Memory B cell (primary cell): ENCODE measurements at regions not wholly inside any gene's neighbourhood (a gene's known extent, or its start where the extent isn't known, plus 50 kb on each side); places are given as distances from the start of the nearest gene placed in this dataset.

ENCODE experiments used
- ATAC-seq: fragments of 150-1000 bp; cut with Tn5 transposase; 2 replicates; pipeline ENCODE4 v1.10.0; 2021; ENCODE audit warnings: low read depth, mild to moderate bottlenecking, moderate library complexity
- DNase-seq, 2 donors: peaks; one replicate each; pipeline ENCODE4 v3.0.0; 2022; ENCODE audit warnings: low spot score in 2 of 2
- H3K27ac Mint-ChIP-seq: one replicate; pipeline ENCODE4 v1.8.0; 2022; ENCODE audit warnings: mild to moderate bottlenecking, moderate library complexity, mixed read lengths
- H3K27me3 Mint-ChIP-seq: one replicate; pipeline ENCODE4 v1.8.0; 2022; ENCODE audit warnings: mixed read lengths
- H3K36me3 Mint-ChIP-seq: one replicate; pipeline ENCODE4 v1.8.0; 2022; ENCODE audit warnings: mild to moderate bottlenecking, mixed read lengths
- H3K4me1 Mint-ChIP-seq: one replicate; pipeline ENCODE4 v1.8.0; 2022; ENCODE audit warnings: mixed read lengths
- H3K4me3 Mint-ChIP-seq: one replicate; pipeline ENCODE4 v1.8.0; 2022; ENCODE audit warnings: mild to moderate bottlenecking, moderate library complexity, mixed read lengths
- H3K9me3 Mint-ChIP-seq: one replicate; pipeline ENCODE4 v1.8.0; 2022; ENCODE audit warnings: mixed read lengths

DNA sequence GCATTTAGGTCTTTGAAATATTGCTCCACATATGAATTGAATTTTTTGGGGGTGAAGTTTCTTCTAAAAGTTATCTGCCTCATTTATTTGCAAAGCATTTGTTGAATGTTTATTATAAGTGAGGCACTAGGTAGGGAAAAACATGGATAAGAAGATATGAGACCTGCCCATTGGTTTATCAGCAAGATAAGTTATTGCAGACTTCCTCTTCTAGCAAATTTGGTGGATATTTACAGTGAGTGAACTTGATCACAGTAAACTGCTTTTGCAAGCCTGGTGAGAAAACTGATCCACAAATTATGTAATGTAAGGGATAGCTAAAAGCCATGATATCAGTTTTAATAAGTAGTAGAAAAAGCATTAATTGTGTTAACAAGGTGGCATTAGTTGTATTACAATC lies 364.8 kb downstream of the SOCS6 start:
- ATAC-seq (no peak), DNase-seq (no peak)
- Mint-ChIP-seq H3K27ac (no peak overlapping the region), H3K36me3 (no peaks in the 10 kb centered on the region), H3K4me3 (no peak overlapping the region), H3K4me1 (no peaks in the 10 kb centered on the region), H3K9me3 (peaks cover 4% of the 10 kb centered on the region), H3K27me3 (no peaks in the 10 kb centered on the region)

DNA sequence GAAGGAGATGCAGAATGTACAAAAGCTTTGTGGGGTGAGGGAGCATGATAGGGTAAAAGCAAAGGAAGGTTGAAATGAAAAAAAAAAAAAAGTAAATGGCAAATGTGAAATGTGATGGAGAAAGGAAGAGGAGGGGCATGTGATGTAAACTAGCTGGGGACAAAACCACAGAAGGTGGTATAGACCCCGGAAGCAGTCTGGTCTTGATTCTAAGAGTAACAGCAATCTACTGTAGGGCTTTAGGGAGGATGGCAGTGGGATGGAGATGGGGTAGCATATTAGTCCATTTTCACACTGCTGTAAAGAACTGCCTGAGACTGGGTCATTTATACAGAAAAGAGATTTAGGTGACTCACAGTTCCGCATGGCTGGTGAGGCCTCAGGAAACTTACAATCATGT lies 362.0 kb downstream of the SOCS6 start:
- DNase-seq (no peak), ATAC-seq (no peak)
- Mint-ChIP-seq H3K4me1 (no peaks in the 10 kb centered on the region), H3K4me3 (no peak overlapping the region), H3K27me3 (no peaks in the 10 kb centered on the region), H3K27ac (no peak overlapping the region), H3K36me3 (no peaks in the 10 kb centered on the region), H3K9me3 (peaks cover 4% of the 10 kb centered on the region)

DNA sequence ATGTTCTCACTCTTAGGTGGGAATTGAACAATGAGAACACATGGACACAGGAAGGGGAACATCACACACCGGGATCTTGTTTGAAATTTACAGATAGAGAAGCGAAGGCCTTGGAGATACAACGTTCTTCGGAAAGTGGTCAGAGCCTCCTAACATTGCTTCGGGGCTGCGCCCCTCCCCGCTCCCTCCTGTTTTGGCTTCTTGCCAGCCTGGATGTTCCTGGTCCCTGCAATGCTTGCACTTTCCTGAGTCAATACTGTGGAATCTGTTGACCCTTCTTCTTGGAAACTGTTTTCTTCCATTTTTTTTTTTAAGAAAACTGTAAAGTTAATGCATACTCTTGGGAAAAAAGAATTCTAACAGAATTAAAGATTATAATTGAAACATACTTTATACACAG lies 360.8 kb downstream of the SOCS6 start:
- H3K36me3 Mint-ChIP-seq = no peaks in the 10 kb centered on the region
- no peaks in the 10 kb centered on the region for H3K27me3 Mint-ChIP-seq
- no peak for ATAC-seq
- H3K4me1 Mint-ChIP-seq = no peaks in the 10 kb centered on the region
- DNase-seq = no peak
- H3K9me3 Mint-ChIP-seq = peaks cover 4% of the 10 kb centered on the region
- no peak overlapping the region for H3K27ac Mint-ChIP-seq
- H3K4me3 Mint-ChIP-seq = no peak overlapping the region

DNA sequence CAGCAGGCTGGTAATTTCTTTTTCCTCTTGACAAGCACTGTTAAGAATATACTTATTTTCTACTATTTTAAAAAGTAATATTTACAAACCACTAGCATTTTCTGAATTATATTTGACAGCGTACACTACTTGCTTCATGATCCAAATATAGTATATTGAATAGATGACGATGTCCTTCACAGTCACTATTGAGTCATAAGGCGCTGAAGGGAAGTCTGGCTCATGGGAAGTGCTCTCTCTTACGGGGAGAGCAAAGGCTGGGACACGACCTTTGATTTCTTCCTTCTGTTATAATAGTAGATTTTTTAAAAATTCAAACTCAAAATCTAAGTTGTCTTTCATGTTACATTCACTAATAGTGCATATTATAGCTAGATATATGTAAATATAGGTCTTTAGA lies 357.1 kb downstream of the SOCS6 start:
- Mint-ChIP-seq H3K4me1 (no peaks in the 10 kb centered on the region), H3K27me3 (no peaks in the 10 kb centered on the region), H3K9me3 (peaks cover 2% of the 10 kb centered on the region), H3K27ac (no peak overlapping the region), H3K36me3 (no peaks in the 10 kb centered on the region), H3K4me3 (no peak overlapping the region)
- no peak for ATAC-seq
- DNase-seq = no peak

DNA sequence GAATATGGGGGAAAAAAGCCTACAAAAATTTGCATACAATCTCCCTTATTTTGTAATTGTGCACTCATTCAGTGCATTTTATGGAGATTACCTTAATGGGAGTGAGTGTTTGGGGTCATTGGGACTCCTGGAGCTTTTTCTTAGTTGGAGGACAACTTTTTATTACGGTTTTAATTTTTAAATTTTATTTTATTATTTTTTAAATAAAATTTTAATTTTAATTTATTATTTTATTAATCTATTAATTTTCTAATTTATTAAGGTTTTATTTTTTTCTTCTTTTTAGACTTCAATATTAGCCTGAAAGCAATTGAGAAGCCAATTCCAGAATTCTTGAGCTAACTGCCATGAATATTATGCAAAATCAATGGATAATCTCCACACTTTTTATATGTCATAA lies 355.0 kb downstream of the SOCS6 start:
- Mint-ChIP-seq H3K27ac (no peak overlapping the region), H3K4me3 (no peak overlapping the region), H3K9me3 (no peaks in the 10 kb centered on the region), H3K27me3 (no peaks in the 10 kb centered on the region), H3K36me3 (no peaks in the 10 kb centered on the region), H3K4me1 (no peaks in the 10 kb centered on the region)
- ATAC-seq (no peak), DNase-seq (no peak)

DNA sequence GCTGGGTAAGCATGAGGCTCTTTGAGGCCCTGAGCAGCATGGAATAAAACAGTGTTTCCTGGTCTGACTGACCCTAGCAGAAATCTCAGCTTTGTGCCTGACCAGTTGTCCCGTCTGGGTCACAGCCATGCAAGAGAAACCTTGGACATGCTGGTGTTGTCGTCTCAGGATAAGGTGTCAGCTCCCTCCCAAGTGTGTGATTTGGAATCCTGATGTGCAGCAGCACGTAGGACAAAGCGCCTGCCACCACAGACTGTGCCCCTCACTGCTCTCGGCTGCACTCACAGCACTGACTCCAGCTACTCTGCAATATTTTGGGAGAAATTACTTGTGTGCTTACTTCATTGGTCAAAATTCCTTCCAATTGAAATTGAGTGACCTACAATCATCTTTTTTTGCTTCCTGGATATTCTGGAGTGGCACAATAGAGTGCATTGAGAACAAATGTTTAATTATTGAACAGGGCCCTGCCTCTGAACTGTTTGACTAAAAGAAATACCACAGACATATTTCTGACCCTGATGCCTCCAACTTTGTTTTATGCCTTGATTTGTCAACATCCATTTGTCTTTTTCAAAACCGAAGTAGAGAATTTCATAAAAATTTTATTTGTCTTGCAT lies 352.4 kb downstream of the SOCS6 start:
- DNase-seq = no peak
- H3K9me3 Mint-ChIP-seq = no peaks in the 10 kb centered on the region
- no peak overlapping the region for H3K4me3 Mint-ChIP-seq
- H3K4me1 Mint-ChIP-seq = no peaks in the 10 kb centered on the region
- no peak overlapping the region for H3K27ac Mint-ChIP-seq
- no peak for ATAC-seq
- H3K27me3 Mint-ChIP-seq = no peaks in the 10 kb centered on the region
- no peaks in the 10 kb centered on the region for H3K36me3 Mint-ChIP-seq

DNA sequence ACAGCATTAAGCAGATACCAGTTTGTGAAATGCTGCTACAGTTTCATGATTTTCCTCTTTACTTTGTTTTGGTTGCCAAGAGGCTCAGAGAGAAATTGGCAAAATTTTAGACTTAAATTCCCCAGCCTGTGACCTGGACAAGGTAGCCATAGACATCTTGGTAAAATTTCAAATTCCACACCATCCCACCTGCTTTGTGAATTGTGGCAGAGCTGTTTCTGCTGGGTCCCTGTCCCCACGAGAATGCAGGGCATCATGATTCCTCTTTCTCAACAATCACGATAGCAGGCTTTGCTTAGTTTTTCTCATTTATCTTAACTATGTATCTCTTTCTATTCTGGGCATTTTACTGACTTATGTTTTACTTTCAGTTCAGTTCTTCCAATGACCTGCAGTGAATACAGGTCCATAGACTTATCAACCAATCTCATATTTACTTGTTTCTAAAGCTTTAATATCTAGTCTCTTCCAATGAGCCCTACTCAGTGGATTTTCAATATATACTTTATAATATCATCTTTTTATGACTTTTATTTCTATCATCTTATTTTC lies 351.6 kb downstream of the SOCS6 start:
- Mint-ChIP-seq H3K4me1 (no peaks in the 10 kb centered on the region), H3K4me3 (no peak overlapping the region), H3K27me3 (no peaks in the 10 kb centered on the region), H3K9me3 (no peaks in the 10 kb centered on the region), H3K36me3 (no peaks in the 10 kb centered on the region), H3K27ac (no peak overlapping the region)
- DNase-seq (no peak), ATAC-seq (no peak)

DNA sequence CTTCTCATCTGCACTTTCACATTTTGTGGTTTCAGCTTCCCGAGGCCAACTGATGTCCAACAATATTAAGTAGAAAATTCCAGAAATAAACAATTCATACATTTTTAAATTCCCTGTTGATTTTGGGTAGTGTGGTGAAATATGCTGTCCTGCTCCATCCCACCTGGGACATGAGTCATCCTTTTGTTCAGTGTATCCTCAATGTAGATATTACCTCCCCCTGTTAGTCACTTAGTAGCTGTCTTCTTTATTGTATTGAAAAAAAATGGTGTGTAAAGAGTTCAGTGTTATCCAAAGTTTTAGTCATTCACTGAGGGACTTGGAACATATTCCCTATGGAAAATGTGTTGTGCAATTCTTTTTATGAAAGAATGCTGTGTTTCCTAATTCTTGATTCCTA lies 348.1 kb downstream of the SOCS6 start:
- Mint-ChIP-seq H3K9me3 (no peaks in the 10 kb centered on the region), H3K36me3 (no peaks in the 10 kb centered on the region), H3K27me3 (no peaks in the 10 kb centered on the region), H3K27ac (no peak overlapping the region), H3K4me1 (no peaks in the 10 kb centered on the region), H3K4me3 (no peak overlapping the region)
- ATAC-seq = no peak
- DNase-seq = no peak

DNA sequence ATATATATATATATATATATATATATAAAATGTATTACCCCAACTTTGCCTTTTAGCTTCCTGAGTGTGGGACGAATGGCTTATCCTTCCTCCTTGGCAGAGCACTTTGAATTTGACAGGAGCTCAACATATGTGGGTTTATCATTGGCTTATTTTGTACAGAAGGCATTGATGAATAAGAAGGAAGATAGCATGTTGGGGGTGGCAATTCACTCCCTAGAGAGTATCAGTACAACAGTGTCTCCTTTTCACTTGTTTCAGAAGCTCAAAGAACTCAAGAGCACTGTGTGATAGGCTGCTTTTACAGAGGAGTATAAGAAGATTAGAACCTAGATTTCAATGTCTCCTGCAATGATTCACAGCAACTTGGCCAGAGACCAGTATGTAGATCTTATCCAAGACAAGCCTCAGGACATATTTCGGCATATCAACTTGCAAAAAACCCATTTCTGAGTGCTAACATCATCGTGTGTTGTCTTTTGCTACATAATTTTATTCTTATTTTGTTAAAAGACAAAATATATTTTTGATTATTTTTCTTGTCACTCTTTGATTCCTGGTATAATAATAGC lies 345.8 kb downstream of the SOCS6 start:
- Mint-ChIP-seq H3K27ac (no peak overlapping the region), H3K4me1 (no peaks in the 10 kb centered on the region), H3K4me3 (no peak overlapping the region), H3K27me3 (no peaks in the 10 kb centered on the region), H3K36me3 (no peaks in the 10 kb centered on the region), H3K9me3 (no peaks in the 10 kb centered on the region)
- no peak for ATAC-seq
- DNase-seq = no peak

DNA sequence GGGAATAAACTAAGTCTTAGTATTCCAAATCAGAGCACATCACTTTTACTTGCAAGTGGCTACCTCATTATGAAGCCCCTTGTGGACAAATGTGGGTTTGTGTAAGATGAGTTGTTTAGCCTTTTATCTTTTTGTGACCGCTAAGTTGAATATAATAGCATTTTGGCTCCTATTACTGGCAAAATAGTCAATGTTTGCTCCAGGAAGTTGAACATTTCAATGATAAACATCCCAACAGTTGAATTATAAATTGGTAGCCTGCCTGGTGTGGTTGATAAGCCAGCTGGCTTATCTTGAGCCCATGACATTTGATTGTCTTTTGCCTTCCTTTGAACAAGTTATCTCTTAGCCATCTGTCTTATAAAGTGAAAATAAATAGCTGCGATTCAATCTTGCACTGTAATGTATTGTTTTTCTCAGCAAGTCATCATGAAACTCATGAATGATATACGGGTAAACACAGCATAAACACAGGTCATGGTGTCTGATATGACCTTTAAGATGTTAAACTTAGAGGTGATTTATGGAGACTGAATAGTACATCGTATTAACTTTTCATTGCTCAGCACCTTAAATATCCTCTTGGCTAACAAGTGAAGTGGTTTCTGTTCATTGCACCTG lies 338.4 kb downstream of the SOCS6 start:
- Mint-ChIP-seq H3K4me1 (no peaks in the 10 kb centered on the region), H3K9me3 (peaks cover 2% of the 10 kb centered on the region), H3K36me3 (no peaks in the 10 kb centered on the region), H3K4me3 (no peak overlapping the region), H3K27ac (no peak overlapping the region), H3K27me3 (peaks cover 3% of the 10 kb centered on the region)
- ATAC-seq (no peak), DNase-seq (no peak)

DNA sequence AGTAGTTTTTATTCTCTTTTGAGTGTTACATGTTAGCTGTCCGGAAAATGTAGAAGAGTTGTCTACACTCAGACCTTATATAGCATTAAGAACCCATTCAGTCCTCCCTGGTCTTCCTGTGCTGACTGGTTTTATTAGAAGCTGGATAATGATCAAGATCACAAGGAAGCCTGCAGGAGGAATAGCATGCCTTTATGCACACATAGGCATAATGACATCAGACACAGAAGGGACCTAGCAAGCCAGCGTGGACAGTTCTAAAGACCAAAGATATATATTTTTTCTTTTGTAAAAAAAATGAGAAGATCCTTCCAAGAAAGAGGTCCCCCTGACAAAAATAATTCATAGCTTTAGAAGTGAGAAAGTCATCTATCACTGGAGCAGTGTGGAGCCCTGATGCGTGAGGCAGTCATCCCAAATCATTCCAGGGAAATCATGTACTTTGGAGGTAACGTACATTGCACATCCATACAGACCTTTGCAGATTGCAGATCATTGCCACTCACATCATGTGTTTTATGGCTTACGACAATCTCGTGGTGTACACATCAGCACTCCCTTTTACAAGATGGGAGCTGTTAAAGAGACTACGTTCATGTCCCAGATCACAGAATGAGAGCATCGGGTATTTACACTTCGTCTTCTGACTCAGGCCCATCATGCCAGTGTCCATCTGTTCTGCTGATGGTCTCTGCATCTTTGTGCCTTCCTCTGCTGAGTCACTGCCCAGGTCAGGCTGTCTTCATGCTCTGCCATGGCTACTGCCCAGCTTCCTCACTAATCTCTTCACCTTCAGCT lies 334.0 kb downstream of the SOCS6 start:
- Mint-ChIP-seq H3K36me3 (no peaks in the 10 kb centered on the region), H3K27me3 (peaks cover 3% of the 10 kb centered on the region), H3K27ac (no peak overlapping the region), H3K4me3 (no peak overlapping the region), H3K9me3 (peaks cover 2% of the 10 kb centered on the region), H3K4me1 (no peaks in the 10 kb centered on the region)
- ATAC-seq (no peak), DNase-seq (no peak)

DNA sequence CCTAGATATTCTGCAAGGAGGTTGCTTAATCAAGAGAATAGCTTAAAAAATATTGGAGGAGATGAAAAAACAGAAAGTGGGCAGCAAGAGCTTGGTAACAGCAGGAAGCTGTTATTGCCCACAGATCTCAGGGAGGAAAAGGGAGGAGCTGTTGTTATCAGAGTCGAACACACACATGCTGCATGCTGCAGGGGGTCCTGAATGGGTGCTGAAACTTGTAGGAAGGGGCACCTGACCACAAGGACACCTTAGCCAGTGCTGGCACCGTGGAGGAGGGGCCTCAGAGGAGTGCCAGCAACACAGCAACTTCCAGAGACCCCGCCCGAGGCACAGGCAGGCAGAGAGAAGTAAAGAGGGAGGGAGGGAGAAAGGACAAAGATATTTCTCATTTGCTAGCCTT lies 332.9 kb downstream of the SOCS6 start:
- Mint-ChIP-seq H3K27ac (no peak overlapping the region), H3K4me3 (no peak overlapping the region), H3K9me3 (peaks cover 2% of the 10 kb centered on the region), H3K27me3 (peaks cover 3% of the 10 kb centered on the region), H3K36me3 (no peaks in the 10 kb centered on the region), H3K4me1 (no peaks in the 10 kb centered on the region)
- ATAC-seq = no peak
- no peak for DNase-seq

DNA sequence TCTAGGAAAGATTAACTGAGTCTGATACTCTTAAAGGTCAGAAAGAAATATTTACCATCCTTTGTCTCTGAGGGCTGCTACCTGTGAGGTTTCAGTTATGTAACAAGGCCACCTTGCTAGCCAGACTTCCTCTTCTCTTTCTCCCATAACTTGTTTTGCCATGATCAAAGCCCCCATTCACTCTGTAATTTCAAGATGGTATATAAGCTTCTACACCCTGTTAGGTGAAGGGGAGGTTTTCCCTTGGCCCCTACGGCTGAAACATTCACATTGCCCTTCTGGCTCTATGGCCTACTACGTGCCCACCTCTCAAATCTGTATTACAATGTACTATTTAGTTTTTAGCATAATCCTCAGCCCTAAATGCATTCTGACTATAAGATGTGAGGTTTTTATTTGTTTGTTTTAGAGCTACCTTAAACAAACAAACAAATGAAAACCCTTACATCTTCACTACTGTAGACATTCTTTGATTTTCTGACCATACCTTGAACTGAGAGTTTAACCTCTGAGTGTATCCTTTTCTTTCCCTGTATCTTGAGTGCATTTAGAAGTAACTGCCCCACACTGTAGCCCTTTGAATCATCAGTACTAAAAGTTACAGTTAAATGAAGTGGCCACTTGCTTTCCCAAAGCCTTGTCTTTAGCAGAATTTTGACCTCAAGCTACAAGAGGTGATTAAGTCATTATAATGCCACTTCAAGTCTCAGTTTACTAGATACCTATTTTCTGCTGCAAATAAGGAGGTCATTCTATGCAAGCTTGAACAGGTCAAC lies 332.2 kb downstream of the SOCS6 start:
- Mint-ChIP-seq H3K4me1 (no peaks in the 10 kb centered on the region), H3K36me3 (no peaks in the 10 kb centered on the region), H3K27ac (no peak overlapping the region), H3K9me3 (peaks cover 2% of the 10 kb centered on the region), H3K4me3 (no peak overlapping the region), H3K27me3 (peaks cover 3% of the 10 kb centered on the region)
- no peak for DNase-seq
- no peak for ATAC-seq
